ENCODE measurements at regions not wholly inside any gene's neighbourhood (a gene's known extent, or its start where the extent isn't known, plus 50 kb on each side); places are given as distances from the start of the nearest gene placed in this dataset.

DNA sequence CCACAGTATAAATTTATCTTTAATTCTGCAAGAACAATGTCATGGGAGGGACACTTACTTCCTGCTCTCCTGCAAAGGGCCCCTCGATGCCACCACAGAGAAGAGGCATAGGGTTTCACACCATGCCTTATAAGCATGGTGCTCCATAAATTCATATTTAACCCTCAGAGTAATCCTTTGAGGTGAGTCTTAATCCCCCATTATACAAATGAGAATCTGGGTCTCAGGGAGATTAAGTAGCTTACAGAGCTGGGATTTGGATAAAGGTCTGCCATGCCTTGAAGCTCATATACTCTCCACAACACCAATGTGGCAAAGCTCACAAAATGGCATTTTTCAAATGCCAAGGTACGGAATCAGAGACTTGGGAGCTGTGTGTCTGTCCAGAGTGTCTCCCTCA lies 268.5 kb upstream of the CCL2 start:
- dilution Hi-C loops (cut with MboI; ENCODE audit: extremely low pct_ligation_motif_present, low sequenced_read_pairs), result no loop called here
- H3K27me3 ChIP-seq (ENCODE audit: control insufficient read depth in 2 of 2, insufficient read depth in 2 of 2, low read length in 2 of 2), result no peaks in the 10 kb centered on the region
- FAIRE-seq, result no peak
- no peak overlapping the region for H2AFZ ChIP-seq (ENCODE audit: low read depth, low read length)
- no peak overlapping the region for H3K27ac ChIP-seq (ENCODE audit: insufficient read depth, low read depth, low read length)
- no peaks in the 10 kb centered on the region for H4K20me1 ChIP-seq (replicated peaks; ENCODE audit: control insufficient read depth, extremely low read depth, insufficient read depth, low read length)
- H3K4me1 ChIP-seq (ENCODE audit: control insufficient read depth, extremely low read depth, insufficient read depth, low read length), result no peaks in the 10 kb centered on the region
- H3K9me3 ChIP-seq (replicated peaks; ENCODE audit: control insufficient read depth, insufficient read depth, low read length), result no peaks in the 10 kb centered on the region
- TF ChIP-seq FOS (IDR thresholded peaks at IDR 0.05; ENCODE audit: borderline replicate concordance, insufficient read depth, low read length) (no peak), MYC (IDR thresholded peaks at IDR 0.05; ENCODE audit: low read depth, low read length) (no peak), POLR2A (IDR thresholded peaks at IDR 0.05; ENCODE audit: low read depth, low read length) (no peak)
- no peaks in the 10 kb centered on the region for H3K36me3 ChIP-seq (ENCODE audit: control insufficient read depth in 2 of 2, extremely low read depth in 1 of 2, insufficient read depth in 2 of 2, low read length in 2 of 2)
- H3K9me1 ChIP-seq (replicated peaks; ENCODE audit: control insufficient read depth, extremely low read depth, insufficient read depth, low read length), result no peaks in the 10 kb centered on the region
- no peaks in the 10 kb centered on the region for H3K79me2 ChIP-seq (ENCODE audit: control insufficient read depth, insufficient read depth, low read length)
- ChIA-PET CTCF (no interaction called here), POLR2A (no interaction called here)
- DNase-seq (ENCODE audit: low read depth, low spot score), result no peak
- no TSS peak for BruUV-seq (replicated peaks)
- no peak overlapping the region for H3K4me2 ChIP-seq (ENCODE audit: insufficient read depth, low read length)
- H3K9ac ChIP-seq (replicated peaks; ENCODE audit: extremely low read depth, insufficient read depth, low read length), result no peak overlapping the region
- intact Hi-C loops (cut with micrococcal nuclease), result loop anchor here (10.0 kb wide), 1 partner anchor 62 kb away; no protein-coding TSS in a partner anchor
- no peak overlapping the region for H3K4me3 ChIP-seq (replicated peaks in 1 of 3; ENCODE audit: insufficient read depth in 1 of 3, low read depth in 1 of 3, low read length in 3 of 3)

DNA sequence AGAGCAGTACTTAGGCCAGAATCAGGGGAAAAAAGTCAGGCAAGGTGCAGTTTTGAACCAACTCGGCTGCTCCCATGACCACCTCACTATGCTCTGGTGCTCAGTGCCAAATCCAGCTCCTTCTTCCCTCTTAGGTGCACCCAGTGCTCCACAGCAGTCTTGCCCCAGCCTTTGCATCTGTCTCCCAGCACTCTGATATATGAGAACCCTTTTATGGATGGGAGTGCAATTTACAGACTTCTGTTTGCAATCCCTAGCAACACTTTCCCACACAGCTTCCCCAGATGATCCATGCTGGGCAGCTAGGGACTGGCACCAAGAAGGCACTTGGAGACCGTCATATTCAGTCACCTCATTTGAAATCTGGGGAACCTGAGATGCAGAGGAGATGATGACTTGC lies 267.9 kb upstream of the CCL2 start:
- Histone ChIP-seq H3K4me3 (replicated peaks in 1 of 3; ENCODE audit: insufficient read depth in 1 of 3, low read depth in 1 of 3, low read length in 3 of 3) (no peak overlapping the region), H3K9me1 (replicated peaks; ENCODE audit: control insufficient read depth, extremely low read depth, insufficient read depth, low read length) (no peaks in the 10 kb centered on the region), H3K9me3 (replicated peaks; ENCODE audit: control insufficient read depth, insufficient read depth, low read length) (no peaks in the 10 kb centered on the region), H4K20me1 (replicated peaks; ENCODE audit: control insufficient read depth, extremely low read depth, insufficient read depth, low read length) (no peaks in the 10 kb centered on the region), H3K27ac (ENCODE audit: insufficient read depth, low read depth, low read length) (no peak overlapping the region), H3K79me2 (ENCODE audit: control insufficient read depth, insufficient read depth, low read length) (no peaks in the 10 kb centered on the region), H3K36me3 (ENCODE audit: control insufficient read depth in 2 of 2, extremely low read depth in 1 of 2, insufficient read depth in 2 of 2, low read length in 2 of 2) (no peaks in the 10 kb centered on the region), H3K4me1 (ENCODE audit: control insufficient read depth, extremely low read depth, insufficient read depth, low read length) (no peaks in the 10 kb centered on the region), H2AFZ (ENCODE audit: low read depth, low read length) (no peak overlapping the region), H3K4me2 (ENCODE audit: insufficient read depth, low read length) (no peak overlapping the region), H3K9ac (replicated peaks; ENCODE audit: extremely low read depth, insufficient read depth, low read length) (no peak overlapping the region), H3K27me3 (ENCODE audit: control insufficient read depth in 2 of 2, insufficient read depth in 2 of 2, low read length in 2 of 2) (no peaks in the 10 kb centered on the region)
- intact Hi-C loops (cut with micrococcal nuclease), result loop anchor here (10.0 kb wide), 1 partner anchor 62 kb away; no protein-coding TSS in a partner anchor
- no TSS peak for BruUV-seq (replicated peaks)
- no peak for FAIRE-seq
- CTCF ChIA-PET, result no interaction called here
- no peak for TF ChIP-seq FOS (IDR thresholded peaks at IDR 0.05; ENCODE audit: borderline replicate concordance, insufficient read depth, low read length)
- TF ChIP-seq, protein P1, sequence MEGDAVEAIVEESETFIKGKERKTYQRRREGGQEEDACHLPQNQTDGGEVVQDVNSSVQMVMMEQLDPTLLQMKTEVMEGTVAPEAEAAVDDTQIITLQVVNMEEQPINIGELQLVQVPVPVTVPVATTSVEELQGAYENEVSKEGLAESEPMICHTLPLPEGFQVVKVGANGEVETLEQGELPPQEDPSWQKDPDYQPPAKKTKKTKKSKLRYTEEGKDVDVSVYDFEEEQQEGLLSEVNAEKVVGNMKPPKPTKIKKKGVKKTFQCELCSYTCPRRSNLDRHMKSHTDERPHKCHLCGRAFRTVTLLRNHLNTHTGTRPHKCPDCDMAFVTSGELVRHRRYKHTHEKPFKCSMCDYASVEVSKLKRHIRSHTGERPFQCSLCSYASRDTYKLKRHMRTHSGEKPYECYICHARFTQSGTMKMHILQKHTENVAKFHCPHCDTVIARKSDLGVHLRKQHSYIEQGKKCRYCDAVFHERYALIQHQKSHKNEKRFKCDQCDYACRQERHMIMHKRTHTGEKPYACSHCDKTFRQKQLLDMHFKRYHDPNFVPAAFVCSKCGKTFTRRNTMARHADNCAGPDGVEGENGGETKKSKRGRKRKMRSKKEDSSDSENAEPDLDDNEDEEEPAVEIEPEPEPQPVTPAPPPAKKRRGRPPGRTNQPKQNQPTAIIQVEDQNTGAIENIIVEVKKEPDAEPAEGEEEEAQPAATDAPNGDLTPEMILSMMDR (IDR thresholded peaks at IDR 0.05; ENCODE audit: extremely low read depth in 1 of 2, insufficient read depth in 1 of 2, low read depth in 1 of 2, low read length in 2 of 2), result no peak
- no peak for TF ChIP-seq GATA2 (IDR thresholded peaks at IDR 0.05; ENCODE audit: insufficient read depth, insufficient read length, low read depth, low read length)
- TF ChIP-seq, protein P2, sequence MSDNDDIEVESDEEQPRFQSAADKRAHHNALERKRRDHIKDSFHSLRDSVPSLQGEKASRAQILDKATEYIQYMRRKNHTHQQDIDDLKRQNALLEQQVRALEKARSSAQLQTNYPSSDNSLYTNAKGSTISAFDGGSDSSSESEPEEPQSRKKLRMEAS (IDR thresholded peaks at IDR 0.05; ENCODE audit: insufficient read depth, insufficient read length), result no peak
- TF ChIP-seq POLR2A (IDR thresholded peaks at IDR 0.05; ENCODE audit: low read depth, low read length), result no peak
- no peak for TF ChIP-seq EZH2 (IDR thresholded peaks at IDR 0.05; ENCODE audit: borderline replicate concordance, low read depth, low read length, severe bottlenecking)
- no peak for TF ChIP-seq MYC (IDR thresholded peaks at IDR 0.05; ENCODE audit: low read depth, low read length)
- TF ChIP-seq POLR2AphosphoS5 (IDR thresholded peaks at IDR 0.05; ENCODE audit: insufficient read depth, low read depth, low read length), result no peak
- dilution Hi-C loops (cut with MboI; ENCODE audit: extremely low pct_ligation_motif_present, low sequenced_read_pairs), result no loop called here
- POLR2A ChIA-PET, result no interaction called here
- no peak for DNase-seq (ENCODE audit: low read depth, low spot score)

Data from endothelial cell of umbilical vein (primary cell).